ENCODE measurements at regions not wholly inside any gene's neighbourhood (a gene's known extent, or its start where the extent isn't known, plus 50 kb on each side); places are given as distances from the start of the nearest gene placed in this dataset.
"Not testable (repeated sequence)": the region's sequence is repeated elsewhere in the genome, so short reads cannot be mapped to it uniquely, and the experiment has no call there.

GRCh38 chr9:30243467-30243866 lies 2141.0 kb upstream of the ACO1 start:
- DNase-seq, result no peak

DNA sequence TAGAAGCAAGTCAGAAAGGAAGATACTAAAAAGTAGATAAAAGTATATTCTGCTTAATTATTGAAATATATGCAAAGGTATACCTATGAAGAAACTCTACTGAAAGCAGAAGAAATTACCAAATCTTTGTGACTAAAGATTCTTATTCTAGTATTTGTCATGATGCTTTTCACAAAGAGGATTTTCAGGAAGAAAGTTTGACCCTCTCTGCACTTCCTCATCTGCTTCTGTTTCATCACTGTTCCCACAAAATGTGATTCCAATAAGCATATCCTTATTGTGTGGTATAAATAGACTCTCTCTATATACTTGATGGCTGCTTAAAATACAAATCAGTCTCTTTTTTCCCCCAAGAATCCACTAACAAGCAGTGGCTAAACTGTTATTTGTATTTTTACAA lies 2139.6 kb upstream of the ACO1 start:
- DNase-seq, result no peak

DNA sequence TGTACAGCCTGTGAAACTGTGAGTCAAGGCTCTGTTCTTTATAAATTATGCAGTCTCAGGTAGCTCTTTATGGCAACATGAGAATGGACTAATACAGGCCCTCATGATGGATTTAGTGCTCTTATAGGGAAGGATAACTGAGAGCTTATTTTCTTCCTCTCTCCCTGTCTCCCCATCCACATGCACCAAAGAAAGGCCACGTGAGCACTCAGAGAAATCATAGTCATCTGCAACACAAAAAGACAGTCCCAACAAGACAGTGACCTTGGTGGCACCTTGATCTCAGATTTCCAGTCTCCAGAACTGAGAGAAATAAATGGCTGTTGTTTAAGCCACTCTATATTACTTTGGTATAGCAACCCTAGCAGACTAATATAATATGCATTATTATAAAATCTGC lies 2133.6 kb upstream of the ACO1 start:
- DNase-seq, result no peak

DNA sequence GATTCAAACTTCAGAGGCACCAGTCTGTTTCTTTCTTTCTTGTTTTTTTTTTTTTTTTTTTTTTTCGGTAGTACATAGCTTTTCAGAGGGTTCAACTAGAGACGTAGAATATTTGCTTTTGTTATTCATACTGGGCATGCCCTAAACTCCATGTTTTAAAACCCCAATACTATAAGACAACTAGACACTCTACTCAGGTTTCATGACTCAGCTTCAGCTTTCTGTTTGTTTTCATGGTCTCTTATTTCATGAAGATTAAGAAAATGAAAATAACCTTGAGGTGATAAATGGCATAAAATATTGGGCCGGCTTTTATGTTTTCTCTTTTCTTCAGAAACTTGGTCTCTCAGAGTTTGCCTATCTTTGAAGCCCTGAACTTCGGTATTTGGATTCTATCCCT lies 2126.3 kb upstream of the ACO1 start:
- DNase-seq, result no peak

DNA sequence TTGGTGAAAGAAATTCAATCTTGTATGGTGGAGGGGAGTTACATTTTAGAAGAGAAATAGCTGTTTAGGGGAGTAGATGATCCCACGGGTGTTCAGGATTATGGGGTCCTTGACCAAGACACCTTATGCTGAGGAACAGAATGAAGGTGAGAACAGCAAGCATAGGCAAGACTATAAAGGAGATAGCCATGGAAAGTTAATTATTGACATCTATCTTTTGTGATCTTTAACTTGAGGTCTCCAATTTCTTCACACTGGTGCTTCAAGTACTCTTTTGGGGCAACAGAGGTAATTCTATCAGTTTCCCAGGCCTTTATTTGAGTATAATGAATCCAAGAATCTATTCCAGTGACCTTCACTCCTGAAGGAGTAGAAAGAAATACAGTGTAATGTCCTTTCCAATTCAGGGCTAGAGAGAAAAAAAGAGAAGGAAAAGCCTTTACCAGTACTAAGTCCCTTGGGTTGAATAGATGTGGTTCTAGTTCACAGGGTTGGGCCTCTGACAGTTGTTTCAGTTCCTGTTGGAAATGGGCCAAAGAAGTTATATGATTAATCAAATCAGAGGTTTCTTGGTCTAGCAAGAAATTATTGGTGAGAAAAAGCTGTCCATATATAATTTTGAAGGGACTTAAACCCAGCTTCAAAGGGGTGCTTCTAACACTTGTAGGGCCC lies 2104.1 kb upstream of the ACO1 start:
- no peak for DNase-seq

DNA sequence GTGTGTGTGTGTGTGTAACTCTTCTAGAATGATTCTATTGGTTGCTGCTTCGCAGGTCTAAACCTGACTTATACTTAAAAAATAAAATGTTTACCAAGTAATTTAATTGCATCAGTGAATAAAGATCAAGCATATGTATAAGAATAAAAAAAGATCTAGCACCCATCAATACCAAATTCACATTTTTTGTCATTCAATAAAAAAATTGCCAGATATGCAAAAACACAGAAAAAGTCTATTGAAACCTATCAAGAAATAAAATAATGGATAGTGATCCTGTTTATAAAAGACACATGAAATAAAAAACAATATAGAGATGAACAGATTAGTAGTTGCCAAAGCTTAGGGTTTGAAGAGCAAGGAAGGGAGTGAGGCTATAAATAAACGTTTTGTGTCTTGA lies 2095.0 kb upstream of the ACO1 start:
- DNase-seq, result no peak

GRCh38 chr9:30292026-30292425 lies 2092.4 kb upstream of the ACO1 start:
- DNase-seq, result not testable (repeated sequence)

- no peak for DNase-seq
Observed at GRCh38 chr9:30293231-30293630, 2091.2 kb upstream of the ACO1 start.

DNA sequence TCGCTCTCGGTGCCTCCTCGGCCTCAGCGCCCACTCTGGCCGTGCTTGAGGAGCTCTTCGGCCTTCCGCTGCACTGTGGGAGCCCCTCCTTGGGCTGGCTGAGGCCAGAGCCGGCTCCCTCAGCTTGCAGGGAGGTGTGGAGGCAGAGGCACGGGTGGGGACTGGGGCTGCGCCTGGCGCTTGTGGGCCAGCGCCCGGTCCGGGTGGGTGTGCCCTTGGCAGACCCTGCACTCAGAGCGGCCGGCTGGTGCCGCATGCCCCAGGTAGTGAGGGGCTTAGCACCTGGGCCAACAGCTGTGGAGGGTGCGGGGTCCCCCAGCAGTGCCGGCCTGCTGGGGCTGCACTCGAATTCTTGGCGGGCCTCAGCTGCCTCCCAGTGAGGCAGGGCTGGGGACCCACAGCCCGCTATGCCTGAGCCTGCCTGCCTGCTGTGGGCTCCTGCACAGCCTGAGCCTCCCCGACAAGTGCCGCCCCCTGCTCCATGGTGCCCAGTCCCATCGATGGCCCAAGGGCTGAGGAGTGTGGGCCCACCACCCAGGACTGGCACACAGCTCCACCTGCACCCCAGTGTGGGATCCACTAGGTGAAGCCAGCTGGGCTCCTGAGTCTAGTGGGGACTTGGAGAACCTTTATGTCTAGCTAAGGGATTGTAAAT lies 2085.2 kb upstream of the ACO1 start:
- no peak for DNase-seq

- DNase-seq, result no peak
Observed at GRCh38 chr9:30301271-30301963, 2083.0 kb upstream of the ACO1 start.

- DNase-seq, result no peak
Observed at GRCh38 chr9:30310711-30311110, 2073.7 kb upstream of the ACO1 start.

GRCh38 chr9:30329431-30329830 lies 2055.0 kb upstream of the ACO1 start:
- no peak for DNase-seq

DNA sequence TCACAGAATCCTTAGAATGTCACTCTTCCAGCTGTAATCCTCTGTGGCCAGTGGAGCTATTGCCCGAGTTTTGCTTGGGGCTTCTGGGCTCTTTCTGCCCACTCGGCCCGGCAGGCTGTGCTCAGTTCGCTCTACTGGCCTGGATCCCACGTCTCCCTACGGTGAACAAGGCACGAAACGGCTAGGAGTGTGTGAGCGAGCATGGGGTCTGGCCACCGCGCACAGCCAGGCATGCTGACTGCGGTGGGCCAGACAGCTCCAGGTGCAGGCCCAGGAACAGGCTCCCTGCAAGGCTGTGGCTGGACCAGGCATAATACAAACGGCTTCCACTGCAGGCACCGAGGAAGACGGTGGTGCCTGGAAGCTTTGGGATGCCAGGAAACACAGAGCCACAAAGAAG lies 2035.5 kb upstream of the ACO1 start:
- DNase-seq, result no peak

GRCh38 chr9:30349526-30350513 lies 2034.6 kb upstream of the ACO1 start:
- no peak for DNase-seq

DNA sequence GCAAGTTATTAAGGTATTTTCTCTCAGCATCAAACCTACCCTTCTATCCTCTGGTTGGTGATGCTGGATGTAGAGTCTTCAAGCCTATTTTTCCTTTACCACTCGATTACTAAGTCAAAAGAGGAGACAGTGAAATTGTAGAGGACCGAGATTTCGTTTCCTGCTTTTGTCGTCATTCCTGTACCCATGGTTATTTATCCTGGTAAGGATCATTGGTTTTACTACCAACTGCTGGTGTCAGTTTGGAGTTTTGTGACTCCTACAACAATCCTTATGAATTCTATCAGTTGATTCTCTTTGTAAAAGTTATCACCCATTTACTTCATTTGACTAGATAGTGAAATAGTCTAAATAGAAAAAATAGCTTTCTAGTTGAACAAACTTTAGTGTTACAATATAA lies 2028.2 kb upstream of the ACO1 start:
- no peak for DNase-seq

DNA sequence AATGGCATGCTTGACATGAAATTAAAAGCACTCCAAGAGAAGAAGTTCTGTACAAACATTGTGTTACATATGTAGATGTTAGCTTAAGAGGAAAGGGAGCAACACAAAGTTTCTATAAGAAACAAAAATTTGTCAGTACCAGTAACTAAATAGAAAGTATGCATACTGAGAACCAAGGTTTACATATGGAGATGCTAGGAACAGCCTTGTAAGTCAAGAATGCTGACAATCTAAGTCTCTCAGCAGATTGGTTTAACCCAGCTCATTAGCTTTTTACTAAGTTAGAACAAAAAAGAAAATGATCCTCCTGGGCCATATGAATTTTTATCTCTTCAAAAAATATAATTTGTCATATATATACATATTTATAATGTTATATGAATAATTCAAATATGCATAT lies 2022.1 kb upstream of the ACO1 start:
- DNase-seq, result no peak

- DNase-seq, result not testable (repeated sequence)
Observed at GRCh38 chr9:30366140-30366539, 2018.3 kb upstream of the ACO1 start.

GRCh38 chr9:30382271-30382670 lies 2002.2 kb upstream of the ACO1 start:
- no peak for DNase-seq

- DNase-seq, result no peak
Observed at GRCh38 chr9:30410273-30410672, 1974.2 kb upstream of the ACO1 start.

GRCh38 chr9:30411571-30411970 lies 1972.9 kb upstream of the ACO1 start:
- no peak for DNase-seq

DNA sequence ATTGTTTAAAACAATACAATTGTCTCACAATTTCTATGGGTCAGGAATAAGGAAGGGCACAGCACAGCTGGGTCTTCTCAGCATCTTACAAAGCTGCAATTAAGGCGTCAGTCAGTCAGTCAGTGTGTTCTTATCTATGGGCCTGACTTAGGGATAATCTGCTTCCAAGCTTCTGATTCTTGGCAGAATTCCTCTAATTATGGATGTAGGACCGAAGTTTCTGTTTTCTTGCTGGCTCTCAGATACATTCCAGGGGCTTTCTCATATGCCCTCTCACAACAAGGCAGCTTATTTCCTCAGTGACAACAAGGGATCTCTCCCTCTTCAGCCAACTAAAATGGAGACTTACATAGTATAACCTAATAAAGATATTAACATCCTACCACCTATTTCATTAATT lies 1925.3 kb upstream of the ACO1 start:
- DNase-seq, result no peak

- no peak for DNase-seq
Observed at GRCh38 chr9:30476826-30477225, 1907.6 kb upstream of the ACO1 start.

DNA sequence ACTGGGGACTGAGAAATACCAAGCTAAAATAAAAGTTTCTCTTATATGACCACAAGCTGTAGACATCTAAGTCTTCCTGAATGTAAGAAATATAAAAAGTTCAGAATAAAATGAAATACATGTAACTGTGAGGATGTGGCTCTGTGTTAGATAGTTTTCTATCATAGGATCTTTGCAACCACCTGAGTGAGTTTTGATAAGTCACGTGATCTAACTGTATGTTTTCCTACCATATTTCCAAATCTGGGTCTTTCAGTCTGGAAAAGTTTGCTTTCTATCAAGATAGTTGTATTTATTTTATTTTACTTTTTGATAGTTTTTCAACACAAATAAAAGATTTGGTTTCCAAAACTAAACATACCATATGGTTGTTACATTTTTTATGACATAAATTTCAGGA lies 1905.8 kb upstream of the ACO1 start:
- DNase-seq, result no peak

All from GOT3 (cell line).